HFFc6 (cell line): ENCODE measurements at regions not wholly inside any gene's neighbourhood (a gene's known extent, or its start where the extent isn't known, plus 50 kb on each side); places are given as distances from the start of the nearest gene placed in this dataset.

Experiments used
- DNase-seq: peaks from one replicate; pipeline ENCODE4 v3.0.0-alpha.2; 2018
- H3K27ac Mint-ChIP-seq: 2 replicates; pipeline ENCODE4 v1.8.0; 2020; ENCODE audit warnings: mild to moderate bottlenecking, mixed read lengths
- H3K27me3 Mint-ChIP-seq: 2 replicates; pipeline ENCODE4 v1.8.0; 2021; ENCODE audit warnings: mild to moderate bottlenecking, moderate library complexity, mixed read lengths; ENCODE audit not compliant: insufficient read depth
- H3K36me3 Mint-ChIP-seq: 2 replicates; pipeline ENCODE4 v1.8.0; 2021; ENCODE audit warnings: low read depth, mixed read lengths
- H3K4me1 Mint-ChIP-seq: 2 replicates; pipeline ENCODE4 v1.8.0; 2020; ENCODE audit warnings: low read depth, mixed read lengths
- H3K4me3 Mint-ChIP-seq: 2 replicates; pipeline ENCODE4 v1.8.0; 2020; ENCODE audit warnings: mild to moderate bottlenecking, moderate library complexity, mixed read lengths
- H3K9me3 Mint-ChIP-seq: 2 replicates; pipeline ENCODE4 v1.8.0; 2020; ENCODE audit warnings: mild to moderate bottlenecking, mixed read lengths
- TF ChIP-seq, protein P1 (sequence below): fragments of 200-600 bp; sonication (generic); IDR thresholded peaks from 2 replicates; pipeline ENCODE4 v1.5.0; 2021; ENCODE audit warnings: antibody characterized with exemption, mild to moderate bottlenecking

DNA sequence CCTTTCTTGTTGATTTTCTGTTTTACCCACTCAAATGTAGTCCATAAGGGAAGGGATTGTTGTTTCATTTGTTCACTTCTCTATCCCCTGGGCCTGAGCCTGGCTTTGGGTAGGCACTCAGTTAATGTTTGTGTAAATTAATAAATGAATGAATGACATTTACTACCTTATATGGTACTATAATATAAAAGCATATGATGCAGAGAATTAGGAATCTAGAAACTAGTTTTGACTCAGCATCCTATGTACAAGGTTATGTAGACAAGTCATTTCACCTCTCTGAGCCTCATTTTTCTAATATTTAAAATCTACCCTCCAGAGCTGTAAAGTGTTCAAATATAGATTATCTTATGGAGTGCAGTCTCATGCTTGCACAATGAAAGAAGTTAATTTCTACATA, 68.9 kb upstream of the S1PR1 start:
- Mint-ChIP-seq H3K36me3 (no peaks in the 10 kb centered on the region), H3K27me3 (no peaks in the 10 kb centered on the region), H3K4me1 (peaks cover 26% of the 10 kb centered on the region), H3K9me3 (no peaks in the 10 kb centered on the region), H3K4me3 (no peak overlapping the region), H3K27ac (no peak overlapping the region)
- no peak for DNase-seq
- TF ChIP-seq, protein P1, sequence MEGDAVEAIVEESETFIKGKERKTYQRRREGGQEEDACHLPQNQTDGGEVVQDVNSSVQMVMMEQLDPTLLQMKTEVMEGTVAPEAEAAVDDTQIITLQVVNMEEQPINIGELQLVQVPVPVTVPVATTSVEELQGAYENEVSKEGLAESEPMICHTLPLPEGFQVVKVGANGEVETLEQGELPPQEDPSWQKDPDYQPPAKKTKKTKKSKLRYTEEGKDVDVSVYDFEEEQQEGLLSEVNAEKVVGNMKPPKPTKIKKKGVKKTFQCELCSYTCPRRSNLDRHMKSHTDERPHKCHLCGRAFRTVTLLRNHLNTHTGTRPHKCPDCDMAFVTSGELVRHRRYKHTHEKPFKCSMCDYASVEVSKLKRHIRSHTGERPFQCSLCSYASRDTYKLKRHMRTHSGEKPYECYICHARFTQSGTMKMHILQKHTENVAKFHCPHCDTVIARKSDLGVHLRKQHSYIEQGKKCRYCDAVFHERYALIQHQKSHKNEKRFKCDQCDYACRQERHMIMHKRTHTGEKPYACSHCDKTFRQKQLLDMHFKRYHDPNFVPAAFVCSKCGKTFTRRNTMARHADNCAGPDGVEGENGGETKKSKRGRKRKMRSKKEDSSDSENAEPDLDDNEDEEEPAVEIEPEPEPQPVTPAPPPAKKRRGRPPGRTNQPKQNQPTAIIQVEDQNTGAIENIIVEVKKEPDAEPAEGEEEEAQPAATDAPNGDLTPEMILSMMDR, result no peak

- TF ChIP-seq, protein P1, result no peak
- Mint-ChIP-seq H3K27ac (no peak overlapping the region), H3K4me3 (no peak overlapping the region), H3K27me3 (no peaks in the 10 kb centered on the region), H3K36me3 (no peaks in the 10 kb centered on the region), H3K4me1 (peaks cover 26% of the 10 kb centered on the region), H3K9me3 (no peaks in the 10 kb centered on the region)
- no peak for DNase-seq
These were observed 70.2 kb upstream of the S1PR1 start for GRCh38 chr1:101166583-101167120.

- H3K4me1 Mint-ChIP-seq, result peaks cover 26% of the 10 kb centered on the region
- no peak overlapping the region for H3K27ac Mint-ChIP-seq
- no peak overlapping the region for H3K4me3 Mint-ChIP-seq
- TF ChIP-seq, protein P1, result no peak
- no peaks in the 10 kb centered on the region for H3K27me3 Mint-ChIP-seq
- no peaks in the 10 kb centered on the region for H3K9me3 Mint-ChIP-seq
- no peak for DNase-seq
- no peaks in the 10 kb centered on the region for H3K36me3 Mint-ChIP-seq
These were observed 70.9 kb upstream of the S1PR1 start for GRCh38 chr1:101165954-101166353.

- DNase-seq, result no peak
- H3K4me3 Mint-ChIP-seq, result no peak overlapping the region
- H3K9me3 Mint-ChIP-seq, result no peaks in the 10 kb centered on the region
- TF ChIP-seq, protein P1, result no peak
- H3K4me1 Mint-ChIP-seq, result peaks cover 26% of the 10 kb centered on the region
- H3K36me3 Mint-ChIP-seq, result no peaks in the 10 kb centered on the region
- no peak overlapping the region for H3K27ac Mint-ChIP-seq
- H3K27me3 Mint-ChIP-seq, result no peaks in the 10 kb centered on the region
These were observed 71.3 kb upstream of the S1PR1 start for GRCh38 chr1:101165532-101165931.

GRCh38 chr1:101164776-101165175, 72.0 kb upstream of the S1PR1 start:
- H3K4me1 Mint-ChIP-seq, result peaks cover 26% of the 10 kb centered on the region
- H3K4me3 Mint-ChIP-seq, result no peak overlapping the region
- no peak overlapping the region for H3K27ac Mint-ChIP-seq
- no peak for DNase-seq
- H3K36me3 Mint-ChIP-seq, result no peaks in the 10 kb centered on the region
- H3K9me3 Mint-ChIP-seq, result no peaks in the 10 kb centered on the region
- TF ChIP-seq, protein P1, result no peak
- no peaks in the 10 kb centered on the region for H3K27me3 Mint-ChIP-seq
